Endodermal cell (in vitro differentiated cells): ENCODE measurements at regions not wholly inside any gene's neighbourhood (a gene's known extent, or its start where the extent isn't known, plus 50 kb on each side); places are given as distances from the start of the nearest gene placed in this dataset.

Source experiments
- DNase-seq: peaks from one replicate; pipeline ENCODE4 v3.0.0-alpha.2; 2017
- H3K27ac ChIP-seq: 2 replicates; pipeline ENCODE4 v1.5.1; 2013; ENCODE audit warnings: mild to moderate bottlenecking, low read depth, low read length, moderate library complexity
- H3K27me3 ChIP-seq: 2 replicates; pipeline ENCODE4 v1.6.1; 2013; ENCODE audit warnings: mild to moderate bottlenecking, low read length, moderate library complexity; ENCODE audit not compliant: insufficient read depth, control insufficient read depth, poor library complexity, severe bottlenecking
- H3K36me3 ChIP-seq: 2 replicates; pipeline ENCODE4 v1.7.0; 2013; ENCODE audit warnings: mild to moderate bottlenecking, low read length, moderate library complexity; ENCODE audit not compliant: control insufficient read depth, insufficient read depth
- H3K4me1 ChIP-seq: one replicate; pipeline ENCODE4 v1.7.0; 2013; ENCODE audit warnings: low read length; ENCODE audit not compliant: control insufficient read depth, insufficient read depth
- H3K4me3 ChIP-seq: 2 replicates; pipeline ENCODE4 v1.5.1; 2013; ENCODE audit warnings: mild to moderate bottlenecking, low read length, moderate library complexity
- H3K9ac ChIP-seq: 2 replicates; pipeline ENCODE4 v1.6.1; 2013; ENCODE audit warnings: mild to moderate bottlenecking, low read length, moderate library complexity; ENCODE audit not compliant: poor library complexity, severe bottlenecking; ENCODE audit errors: extremely low read depth
- H3K9me3 ChIP-seq: 2 replicates; pipeline ENCODE4 v1.6.1; 2013; ENCODE audit warnings: mild to moderate bottlenecking, low read length, moderate library complexity; ENCODE audit not compliant: control insufficient read depth
- H3K27ac Mint-ChIP-seq: 2 replicates; pipeline ENCODE4 v1.8.0; 2020; ENCODE audit warnings: mixed read lengths
- H3K27me3 Mint-ChIP-seq: 2 replicates; pipeline ENCODE4 v1.8.0; 2021; ENCODE audit warnings: mild to moderate bottlenecking, mixed read lengths; ENCODE audit not compliant: insufficient read depth
- H3K36me3 Mint-ChIP-seq: 2 replicates; pipeline ENCODE4 v1.8.0; 2020; ENCODE audit warnings: low read depth, mixed read lengths
- H3K4me1 Mint-ChIP-seq: 2 replicates; pipeline ENCODE4 v1.8.0; 2020; ENCODE audit warnings: mixed read lengths
- H3K4me3 Mint-ChIP-seq: 2 replicates; pipeline ENCODE4 v1.8.0; 2020; ENCODE audit warnings: mild to moderate bottlenecking, moderate library complexity, mixed read lengths
- H3K9me3 Mint-ChIP-seq: 2 replicates; pipeline ENCODE4 v1.8.0; 2020; ENCODE audit warnings: mild to moderate bottlenecking, mixed read lengths
- WGBS, 2 experiments: methylation state at CpG; one replicate each; pipeline versions ENCODE4 v1.1.5 to v1.1.7; 2013; ENCODE audit warnings: missing lambda C conversion rate in 2 of 2, mixed read lengths in 1 of 2; ENCODE audit not compliant: insufficient coverage in 1 of 2, insufficient read length in 1 of 2; 5-methylcytosine and 5-hydroxymethylcytosine counted together
- TF ChIP-seq, protein P1 (sequence below): fragments of 200-600 bp; sonication (generic); conservative IDR thresholded peaks from 2 replicates; pipeline ENCODE4 v1.5.0; 2021; ENCODE audit warnings: antibody characterized with exemption, mild to moderate bottlenecking

DNA sequence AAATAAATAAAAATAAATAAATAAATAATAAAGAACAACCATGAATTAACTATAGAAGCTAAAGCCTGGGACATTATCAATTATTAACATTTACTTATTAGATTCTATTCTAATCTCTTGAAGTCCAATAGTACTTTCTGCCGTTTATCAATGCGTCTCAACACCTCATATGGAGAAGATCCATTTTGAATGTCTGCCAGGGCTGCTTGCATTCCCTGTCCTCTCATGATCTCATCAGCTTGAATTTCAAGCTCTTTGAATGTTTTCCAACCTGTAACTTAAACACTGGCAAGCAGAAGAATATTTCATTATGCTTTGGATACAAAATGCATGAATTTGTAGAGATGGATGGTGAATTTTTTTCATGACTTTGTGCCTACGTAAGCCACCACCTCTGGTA lies 191.9 kb upstream of the ANKFN1 start:
- TF ChIP-seq, protein P1, sequence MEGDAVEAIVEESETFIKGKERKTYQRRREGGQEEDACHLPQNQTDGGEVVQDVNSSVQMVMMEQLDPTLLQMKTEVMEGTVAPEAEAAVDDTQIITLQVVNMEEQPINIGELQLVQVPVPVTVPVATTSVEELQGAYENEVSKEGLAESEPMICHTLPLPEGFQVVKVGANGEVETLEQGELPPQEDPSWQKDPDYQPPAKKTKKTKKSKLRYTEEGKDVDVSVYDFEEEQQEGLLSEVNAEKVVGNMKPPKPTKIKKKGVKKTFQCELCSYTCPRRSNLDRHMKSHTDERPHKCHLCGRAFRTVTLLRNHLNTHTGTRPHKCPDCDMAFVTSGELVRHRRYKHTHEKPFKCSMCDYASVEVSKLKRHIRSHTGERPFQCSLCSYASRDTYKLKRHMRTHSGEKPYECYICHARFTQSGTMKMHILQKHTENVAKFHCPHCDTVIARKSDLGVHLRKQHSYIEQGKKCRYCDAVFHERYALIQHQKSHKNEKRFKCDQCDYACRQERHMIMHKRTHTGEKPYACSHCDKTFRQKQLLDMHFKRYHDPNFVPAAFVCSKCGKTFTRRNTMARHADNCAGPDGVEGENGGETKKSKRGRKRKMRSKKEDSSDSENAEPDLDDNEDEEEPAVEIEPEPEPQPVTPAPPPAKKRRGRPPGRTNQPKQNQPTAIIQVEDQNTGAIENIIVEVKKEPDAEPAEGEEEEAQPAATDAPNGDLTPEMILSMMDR, result no peak
- no peak overlapping the region for H3K9ac ChIP-seq
- Mint-ChIP-seq H3K27me3 (peaks cover 2% of the 10 kb centered on the region), H3K27ac (no peak overlapping the region), H3K36me3 (no peaks in the 10 kb centered on the region), H3K9me3 (no peaks in the 10 kb centered on the region), H3K4me1 (peaks cover 11% of the 10 kb centered on the region), H3K4me3 (no peak overlapping the region)
- no peaks in the 10 kb centered on the region for H3K36me3 ChIP-seq
- no peak for DNase-seq
- no peaks in the 10 kb centered on the region for H3K27me3 ChIP-seq
- no peak overlapping the region for H3K27ac ChIP-seq
- 87 to 95% methylated on average over 3 of the region's 3 CpGs for WGBS, 2 experiments
- peaks cover 8% of the 10 kb centered on the region for H3K4me1 ChIP-seq
- no peaks in the 10 kb centered on the region for H3K9me3 ChIP-seq
- no peak overlapping the region for H3K4me3 ChIP-seq

DNA sequence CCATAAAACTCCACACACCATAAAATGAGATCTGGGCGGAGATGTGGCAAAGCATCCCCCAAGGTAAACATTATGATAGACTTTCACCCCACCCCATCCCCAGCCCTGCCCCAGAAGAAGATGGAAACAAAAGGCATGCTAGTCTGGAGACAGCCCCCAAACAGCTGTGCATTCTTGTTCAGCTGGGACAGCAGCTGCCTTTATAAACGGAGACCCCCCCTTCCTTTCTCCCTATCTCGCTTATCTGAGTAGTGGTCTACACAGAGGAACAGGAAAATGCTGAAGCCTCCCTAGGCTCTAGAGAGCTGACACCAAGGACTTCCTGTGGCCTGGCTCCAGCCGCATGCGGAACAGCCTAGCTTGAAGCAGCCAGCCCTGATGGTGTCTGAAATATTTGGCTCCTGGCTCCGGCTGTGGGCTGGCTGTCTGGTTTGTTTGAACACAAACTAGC lies 190.3 kb upstream of the ANKFN1 start:
- H3K36me3 ChIP-seq, result no peaks in the 10 kb centered on the region
- WGBS, 2 experiments, result 89% methylated on average over 6 of the region's 6 CpGs; no CpG with 5 or more reads in 1 of the 2 experiments
- no peak overlapping the region for H3K9ac ChIP-seq
- H3K27me3 ChIP-seq, result no peaks in the 10 kb centered on the region
- peaks cover 8% of the 10 kb centered on the region for H3K4me1 ChIP-seq
- Mint-ChIP-seq H3K27me3 (peaks cover 2% of the 10 kb centered on the region), H3K9me3 (no peaks in the 10 kb centered on the region), H3K4me3 (no peak overlapping the region), H3K27ac (no peak overlapping the region), H3K36me3 (no peaks in the 10 kb centered on the region), H3K4me1 (peaks cover 9% of the 10 kb centered on the region)
- no peak for DNase-seq
- peak overlapping the region; percentile 10 for H3K27ac ChIP-seq
- no peaks in the 10 kb centered on the region for H3K9me3 ChIP-seq
- TF ChIP-seq, protein P1, result no peak
- no peak overlapping the region for H3K4me3 ChIP-seq

DNA sequence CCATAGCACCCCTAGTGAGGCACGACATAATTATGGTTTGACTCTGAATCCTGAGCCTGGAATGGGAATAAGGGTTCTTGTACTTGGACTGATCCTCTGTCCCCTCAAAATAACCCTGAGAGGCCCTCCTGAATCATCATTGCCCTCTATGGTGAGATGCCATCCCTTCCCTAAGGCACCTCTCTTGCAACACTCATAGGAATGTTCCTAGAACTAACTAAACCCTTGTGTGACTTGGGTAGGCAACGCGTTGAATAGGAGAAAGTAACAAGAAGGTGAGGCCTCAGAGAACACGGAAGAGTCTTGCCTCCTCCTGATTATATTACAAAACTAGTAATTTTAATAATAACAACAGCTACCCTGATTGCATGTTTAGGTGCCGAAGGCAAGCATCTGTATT lies 189.1 kb upstream of the ANKFN1 start:
- H3K4me1 Mint-ChIP-seq, result no peaks in the 10 kb centered on the region
- Histone ChIP-seq H3K9me3 (no peaks in the 10 kb centered on the region), H3K4me3 (no peak overlapping the region), H3K27ac (no peak overlapping the region), H3K36me3 (no peaks in the 10 kb centered on the region), H3K9ac (no peak overlapping the region), H3K4me1 (peaks cover 3% of the 10 kb centered on the region), H3K27me3 (no peaks in the 10 kb centered on the region)
- H3K9me3 Mint-ChIP-seq, result no peaks in the 10 kb centered on the region
- peaks cover 2% of the 10 kb centered on the region for H3K27me3 Mint-ChIP-seq
- TF ChIP-seq, protein P1, result no peak
- DNase-seq, result no peak
- H3K4me3 Mint-ChIP-seq, result no peak overlapping the region
- no peak overlapping the region for H3K27ac Mint-ChIP-seq
- H3K36me3 Mint-ChIP-seq, result no peaks in the 10 kb centered on the region
- WGBS, 2 experiments, result 95 to 97% methylated on average over 4 to 5 of the region's 5 CpGs
